SK-N-SH (cell line): ENCODE measurements at regions not wholly inside any gene's neighbourhood (a gene's known extent, or its start where the extent isn't known, plus 50 kb on each side); places are given as distances from the start of the nearest gene placed in this dataset.

ENCODE experiments used
- CTCF ChIA-PET: fragments of 300-600, 350-600 bp; formaldehyde crosslinking; extraction: SDS; loops from one replicate; lab custom pipeline; 2021; lab: Yijun Ruan, JAX
- POLR2A ChIA-PET: fragments of 350-600 bp; sonication (Branson Sonifier 250); formaldehyde crosslinking; extraction: SDS; loops from one replicate; lab custom pipeline; 2020; ENCODE audit warnings: antibody characterized with exemption, inconsistent platforms; lab: Yijun Ruan, JAX
- DNase-seq: peaks from one replicate; pipeline ENCODE4 v3.0.0; 2012
- H2AFZ ChIP-seq: fragments of 200-600 bp; sonication (generic); 2 replicates; pipeline ENCODE4 v1.8.1; 2016; ENCODE audit warnings: antibody characterized with exemption, mild to moderate bottlenecking, low read depth
- H3F3A ChIP-seq: fragments of 200-600 bp; sonication (generic); replicated peaks from 2 replicates; pipeline ENCODE3; 2016; ENCODE audit warnings: antibody characterized with exemption, mild to moderate bottlenecking; ENCODE audit not compliant: insufficient read depth
- H3K27ac ChIP-seq, 2 experiments: fragments of 200-500 bp in 1 of 2; fragments of 200-600 bp in 1 of 2; sonication (Bioruptor generic) in 1 of 2; sonication (generic), shearing (Covaris generic) in 1 of 2; 2 replicates each; pipeline versions ENCODE4 v1.5.1 to v1.6.1; 2014 to 2016; ENCODE audit warnings: low read depth in 2 of 2, inconsistent platforms in 1 of 2, low read length in 1 of 2, mild to moderate bottlenecking in 1 of 2, mixed read lengths in 1 of 2
- H3K27me3 ChIP-seq: fragments of 200-600 bp; sonication (generic), shearing (Covaris generic); 2 replicates; pipeline ENCODE4 v1.6.1; 2016; ENCODE audit warnings: mixed run types; ENCODE audit not compliant: insufficient read depth
- H3K36me3 ChIP-seq, 2 experiments: fragments of 200-500 bp in 1 of 2; fragments of 200-600 bp in 1 of 2; sonication (Bioruptor generic) in 1 of 2; sonication (generic) in 1 of 2; replicated peaks in 1 of 2; 2 replicates each; pipeline versions ENCODE3 to v1.5.1; 2014 to 2016; ENCODE audit warnings: low read length in 1 of 2, mild to moderate bottlenecking in 1 of 2; ENCODE audit not compliant: insufficient read depth in 2 of 2, control insufficient read depth in 1 of 2
- H3K4me1 ChIP-seq, 2 experiments: fragments of 200-500 bp in 1 of 2; fragments of 200-600 bp in 1 of 2; sonication (Bioruptor generic) in 1 of 2; sonication (generic), shearing (Covaris generic) in 1 of 2; 2 replicates each; pipeline versions ENCODE4 v1.5.1 to v1.6.1; 2014 to 2016; ENCODE audit warnings: low read depth in 1 of 2, low read length in 1 of 2, mixed run types in 1 of 2; ENCODE audit not compliant: insufficient read depth in 2 of 2, control insufficient read depth in 1 of 2
- H3K4me2 ChIP-seq: fragments of 200-600 bp; sonication (generic), shearing (Covaris generic); 2 replicates; pipeline ENCODE4 v1.6.1; 2017; ENCODE audit warnings: mixed run types
- H3K4me3 ChIP-seq, 2 experiments: fragments of 200-500 bp in 1 of 2; fragments of 200-600 bp in 1 of 2; sonication (Bioruptor generic) in 1 of 2; sonication (generic), shearing (Covaris generic) in 1 of 2; 2 replicates each; pipeline versions ENCODE4 v1.5.1 to v1.8.1; 2014 to 2016; ENCODE audit warnings: low read depth in 2 of 2, inconsistent platforms in 1 of 2, low read length in 1 of 2, mild to moderate bottlenecking in 1 of 2, mixed read lengths in 1 of 2, moderate library complexity in 1 of 2
- H3K79me2 ChIP-seq: fragments of 200-600 bp; sonication (generic); 2 replicates; pipeline ENCODE4 v1.8.1; 2017; ENCODE audit warnings: mild to moderate bottlenecking; ENCODE audit not compliant: insufficient read depth
- H3K9ac ChIP-seq: fragments of 200-600 bp; sonication (generic); 2 replicates; pipeline ENCODE4 v1.6.1; 2017; ENCODE audit warnings: mixed run types
- H3K9me2 ChIP-seq: fragments of 200-600 bp; sonication (generic); 2 replicates; pipeline ENCODE4 v1.6.1; 2017; ENCODE audit warnings: mixed run types
- H3K9me3 ChIP-seq: fragments of 200-600 bp; sonication (generic); 2 replicates; pipeline ENCODE4 v1.6.1; 2017; ENCODE audit warnings: mixed run types, mild to moderate bottlenecking, moderate library complexity
- H4K20me1 ChIP-seq: fragments of 200-600 bp; sonication (generic); 2 replicates; pipeline ENCODE4 v1.6.1; 2017; ENCODE audit warnings: mild to moderate bottlenecking, mixed run types; ENCODE audit not compliant: insufficient read depth
- EP300 ChIP-seq, 2 experiments: IDR thresholded peaks; 2 replicates each; pipeline versions ENCODE4 v1.4.0 to v1.6.1; 2012; ENCODE audit warnings: borderline replicate concordance in 1 of 2, low read depth in 1 of 2, low read length in 1 of 2
- FOSL2 ChIP-seq: IDR thresholded peaks from 2 replicates; pipeline ENCODE4 v1.4.0; 2012; ENCODE audit warnings: low read depth, mild to moderate bottlenecking, moderate library complexity, borderline replicate concordance
- FOXJ3 ChIP-seq: sonication (generic); formaldehyde crosslinking; IDR thresholded peaks from 2 replicates; pipeline ENCODE4 v1.5.1; 2020; ENCODE audit warnings: mild to moderate bottlenecking, missing genetic modification reagents
- FOXM1 ChIP-seq: IDR thresholded peaks from 2 replicates; pipeline ENCODE4 v1.4.0; 2012; ENCODE audit warnings: low read depth, mild to moderate bottlenecking
- JUND ChIP-seq: IDR thresholded peaks from 2 replicates; pipeline ENCODE4 v1.4.0; 2012
- MEF2A ChIP-seq: IDR thresholded peaks from 2 replicates; pipeline ENCODE4 v1.4.0; 2012; ENCODE audit warnings: low read depth, borderline replicate concordance
- SMC3 ChIP-seq: IDR thresholded peaks from 2 replicates; pipeline ENCODE4 v1.6.1; 2012; ENCODE audit warnings: low read depth, low read length, improper control_type of control experiment
- TEAD4 ChIP-seq: IDR thresholded peaks from 2 replicates; pipeline ENCODE4 v1.4.0; 2012; ENCODE audit warnings: mild to moderate bottlenecking, borderline replicate concordance; ENCODE audit not compliant: insufficient read depth
- WGBS: methylation state at CpG from one replicate; pipeline ENCODE4 v1.1.6; 2017; ENCODE audit warnings: low lambda C conversion rate; 5-methylcytosine and 5-hydroxymethylcytosine counted together
- TF ChIP-seq, protein P1 (sequence below): fragments of 150-350 bp; IDR thresholded peaks from 2 replicates; pipeline ENCODE4 v1.6.1; 2016; ENCODE audit warnings: mild to moderate bottlenecking, low read depth, low read length
- TF ChIP-seq, protein P2 (sequence below): fragments of 200-600 bp; sonication (generic); IDR thresholded peaks from 2 replicates; pipeline ENCODE4 v1.6.1; 2017; ENCODE audit warnings: antibody characterized with exemption, mild to moderate bottlenecking, moderate library complexity
- TF ChIP-seq, protein P3 (sequence below): IDR thresholded peaks from 2 replicates; pipeline ENCODE4 v1.4.0; 2012; ENCODE audit warnings: low read depth
- TF ChIP-seq, protein P4 (sequence below): IDR thresholded peaks from 2 replicates; pipeline ENCODE4; 2012
- TF ChIP-seq, protein P5 (sequence below): IDR thresholded peaks from 2 replicates; pipeline ENCODE4 v1.4.0; 2012; ENCODE audit warnings: low read depth, borderline replicate concordance

DNA sequence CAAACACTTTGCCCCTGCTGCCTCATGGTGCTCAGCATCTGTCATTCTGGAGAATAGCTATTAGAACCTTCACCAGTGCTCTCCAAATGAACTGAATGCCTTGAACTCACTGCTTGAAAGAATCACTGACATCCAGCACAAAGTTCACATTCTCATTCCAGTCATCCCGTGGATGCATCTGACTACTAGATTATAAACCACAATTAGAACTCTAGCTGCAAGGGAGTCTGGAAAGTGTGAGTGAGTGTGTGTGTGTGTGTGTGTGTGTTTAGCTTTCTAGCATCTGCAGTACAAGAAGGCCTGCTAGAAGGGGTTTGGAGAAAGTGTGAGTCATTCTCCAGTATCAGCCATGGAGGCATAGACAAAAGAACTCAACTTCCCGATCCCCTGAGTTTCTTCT lies 71.3 kb upstream of the DYNLT3 start:
- H3K4me3 ChIP-seq, result no peak overlapping the region
- H3K9ac ChIP-seq, result no peak overlapping the region
- H3K4me2 ChIP-seq, result no peak overlapping the region
- 21% methylated on average over 2 of the region's 2 CpGs for WGBS
- H2AFZ ChIP-seq, result no peak overlapping the region
- ChIA-PET CTCF (interaction anchor here (1.6 kb wide), 1 partner anchor 13 kb away, joined by 3 read pairs; no protein-coding TSS in a partner anchor), POLR2A (no interaction called here)
- no peaks in the 10 kb centered on the region for H3K9me2 ChIP-seq
- no peaks in the 10 kb centered on the region for H3K79me2 ChIP-seq
- no peak overlapping the region for H3K27ac ChIP-seq
- no peaks in the 10 kb centered on the region; a peak in 1 of 4 replicates for H3K4me1 ChIP-seq
- H3K27me3 ChIP-seq, result no peaks in the 10 kb centered on the region
- H3K9me3 ChIP-seq, result no peaks in the 10 kb centered on the region
- DNase-seq, result no peak
- TF ChIP-seq SMC3 (no peak), JUND (no peak), MEF2A (no peak), FOXJ3 (CRISPR knock-in tag) (no peak)
- TF ChIP-seq, protein P1, sequence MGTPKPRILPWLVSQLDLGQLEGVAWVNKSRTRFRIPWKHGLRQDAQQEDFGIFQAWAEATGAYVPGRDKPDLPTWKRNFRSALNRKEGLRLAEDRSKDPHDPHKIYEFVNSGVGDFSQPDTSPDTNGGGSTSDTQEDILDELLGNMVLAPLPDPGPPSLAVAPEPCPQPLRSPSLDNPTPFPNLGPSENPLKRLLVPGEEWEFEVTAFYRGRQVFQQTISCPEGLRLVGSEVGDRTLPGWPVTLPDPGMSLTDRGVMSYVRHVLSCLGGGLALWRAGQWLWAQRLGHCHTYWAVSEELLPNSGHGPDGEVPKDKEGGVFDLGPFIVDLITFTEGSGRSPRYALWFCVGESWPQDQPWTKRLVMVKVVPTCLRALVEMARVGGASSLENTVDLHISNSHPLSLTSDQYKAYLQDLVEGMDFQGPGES, result no peak
- TF ChIP-seq, protein P2, sequence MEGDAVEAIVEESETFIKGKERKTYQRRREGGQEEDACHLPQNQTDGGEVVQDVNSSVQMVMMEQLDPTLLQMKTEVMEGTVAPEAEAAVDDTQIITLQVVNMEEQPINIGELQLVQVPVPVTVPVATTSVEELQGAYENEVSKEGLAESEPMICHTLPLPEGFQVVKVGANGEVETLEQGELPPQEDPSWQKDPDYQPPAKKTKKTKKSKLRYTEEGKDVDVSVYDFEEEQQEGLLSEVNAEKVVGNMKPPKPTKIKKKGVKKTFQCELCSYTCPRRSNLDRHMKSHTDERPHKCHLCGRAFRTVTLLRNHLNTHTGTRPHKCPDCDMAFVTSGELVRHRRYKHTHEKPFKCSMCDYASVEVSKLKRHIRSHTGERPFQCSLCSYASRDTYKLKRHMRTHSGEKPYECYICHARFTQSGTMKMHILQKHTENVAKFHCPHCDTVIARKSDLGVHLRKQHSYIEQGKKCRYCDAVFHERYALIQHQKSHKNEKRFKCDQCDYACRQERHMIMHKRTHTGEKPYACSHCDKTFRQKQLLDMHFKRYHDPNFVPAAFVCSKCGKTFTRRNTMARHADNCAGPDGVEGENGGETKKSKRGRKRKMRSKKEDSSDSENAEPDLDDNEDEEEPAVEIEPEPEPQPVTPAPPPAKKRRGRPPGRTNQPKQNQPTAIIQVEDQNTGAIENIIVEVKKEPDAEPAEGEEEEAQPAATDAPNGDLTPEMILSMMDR, result no peak
- TF ChIP-seq, protein P3, sequence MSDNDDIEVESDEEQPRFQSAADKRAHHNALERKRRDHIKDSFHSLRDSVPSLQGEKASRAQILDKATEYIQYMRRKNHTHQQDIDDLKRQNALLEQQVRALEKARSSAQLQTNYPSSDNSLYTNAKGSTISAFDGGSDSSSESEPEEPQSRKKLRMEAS, result no peak
- no peaks in the 10 kb centered on the region for H4K20me1 ChIP-seq
- no peaks in the 10 kb centered on the region for H3K36me3 ChIP-seq
- no peaks in the 10 kb centered on the region for H3F3A ChIP-seq

DNA sequence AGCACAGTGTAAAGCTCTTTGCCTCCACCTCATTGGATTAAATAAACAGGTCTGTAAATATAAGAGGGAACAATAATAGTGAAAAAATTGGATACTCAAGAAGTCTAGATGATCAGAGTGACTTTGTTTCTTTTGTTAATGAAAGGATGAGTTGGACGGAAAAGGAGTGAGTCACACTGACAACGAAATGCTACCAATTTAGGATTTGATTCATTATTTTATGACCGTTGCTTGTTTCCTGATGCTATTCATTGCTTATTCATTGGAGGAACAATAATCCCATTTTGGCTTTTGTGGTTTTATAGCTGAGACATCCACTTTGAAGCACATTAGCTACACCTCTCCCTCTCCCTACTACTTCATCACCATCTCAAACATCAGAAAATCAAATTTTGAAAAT lies 74.4 kb upstream of the DYNLT3 start:
- ChIA-PET CTCF (no interaction called here), POLR2A (no interaction called here)
- Histone ChIP-seq H3K9me2 (no peaks in the 10 kb centered on the region), H3K79me2 (no peaks in the 10 kb centered on the region), H3K36me3 (no peaks in the 10 kb centered on the region), H3F3A (no peaks in the 10 kb centered on the region), H3K9ac (no peak overlapping the region), H3K4me1 (no peaks in the 10 kb centered on the region; a peak in 1 of 4 replicates), H3K4me2 (no peak overlapping the region; the same call in 1 of the 2 replicates), H2AFZ (no peak overlapping the region), H3K27ac (no peak overlapping the region; a peak in 1 of 4 replicates), H3K27me3 (no peaks in the 10 kb centered on the region), H3K9me3 (no peaks in the 10 kb centered on the region), H3K4me3 (no peak overlapping the region), H4K20me1 (no peaks in the 10 kb centered on the region)
- WGBS, result 6% methylated on average over 3 of the region's 3 CpGs
- TF ChIP-seq EP300 (IDR thresholded peaks at IDR 0.05; ENCODE audit: borderline replicate concordance in 1 of 2, low read depth in 1 of 2, low read length in 1 of 2) (peak in 1 of 2 experiments; percentile 58; a peak in 1 of 4 replicates), MEF2A (peak; percentile 85), FOSL2 (peak; percentile 73; the same call in 1 of the 2 replicates), FOXM1 (0 out of 2 replicates have a peak, but pooled peaks have one; percentile 50), JUND (peak; percentile 52), FOXJ3 (CRISPR knock-in tag) (no peak), TEAD4 (0 out of 2 replicates have a peak, but pooled peaks have one; percentile 14)
- TF ChIP-seq, protein P4, sequence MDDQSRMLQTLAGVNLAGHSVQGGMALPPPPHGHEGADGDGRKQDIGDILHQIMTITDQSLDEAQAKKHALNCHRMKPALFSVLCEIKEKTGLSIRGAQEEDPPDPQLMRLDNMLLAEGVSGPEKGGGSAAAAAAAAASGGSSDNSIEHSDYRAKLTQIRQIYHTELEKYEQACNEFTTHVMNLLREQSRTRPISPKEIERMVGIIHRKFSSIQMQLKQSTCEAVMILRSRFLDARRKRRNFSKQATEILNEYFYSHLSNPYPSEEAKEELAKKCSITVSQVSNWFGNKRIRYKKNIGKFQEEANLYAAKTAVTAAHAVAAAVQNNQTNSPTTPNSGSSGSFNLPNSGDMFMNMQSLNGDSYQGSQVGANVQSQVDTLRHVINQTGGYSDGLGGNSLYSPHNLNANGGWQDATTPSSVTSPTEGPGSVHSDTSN, result peak; percentile 57; the same call in 1 of the 2 replicates
- TF ChIP-seq, protein P5, sequence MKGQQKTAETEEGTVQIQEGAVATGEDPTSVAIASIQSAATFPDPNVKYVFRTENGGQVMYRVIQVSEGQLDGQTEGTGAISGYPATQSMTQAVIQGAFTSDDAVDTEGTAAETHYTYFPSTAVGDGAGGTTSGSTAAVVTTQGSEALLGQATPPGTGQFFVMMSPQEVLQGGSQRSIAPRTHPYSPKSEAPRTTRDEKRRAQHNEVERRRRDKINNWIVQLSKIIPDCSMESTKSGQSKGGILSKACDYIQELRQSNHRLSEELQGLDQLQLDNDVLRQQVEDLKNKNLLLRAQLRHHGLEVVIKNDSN, result no peak
- DNase-seq, result no peak
